EL (cell line): ENCODE measurements at regions not wholly inside any gene's neighbourhood (a gene's known extent, or its start where the extent isn't known, plus 50 kb on each side); places are given as distances from the start of the nearest gene placed in this dataset.

Experiments
- DNase-seq: peaks from one replicate; pipeline ENCODE4 v3.0.0-alpha.2; 2016

DNA sequence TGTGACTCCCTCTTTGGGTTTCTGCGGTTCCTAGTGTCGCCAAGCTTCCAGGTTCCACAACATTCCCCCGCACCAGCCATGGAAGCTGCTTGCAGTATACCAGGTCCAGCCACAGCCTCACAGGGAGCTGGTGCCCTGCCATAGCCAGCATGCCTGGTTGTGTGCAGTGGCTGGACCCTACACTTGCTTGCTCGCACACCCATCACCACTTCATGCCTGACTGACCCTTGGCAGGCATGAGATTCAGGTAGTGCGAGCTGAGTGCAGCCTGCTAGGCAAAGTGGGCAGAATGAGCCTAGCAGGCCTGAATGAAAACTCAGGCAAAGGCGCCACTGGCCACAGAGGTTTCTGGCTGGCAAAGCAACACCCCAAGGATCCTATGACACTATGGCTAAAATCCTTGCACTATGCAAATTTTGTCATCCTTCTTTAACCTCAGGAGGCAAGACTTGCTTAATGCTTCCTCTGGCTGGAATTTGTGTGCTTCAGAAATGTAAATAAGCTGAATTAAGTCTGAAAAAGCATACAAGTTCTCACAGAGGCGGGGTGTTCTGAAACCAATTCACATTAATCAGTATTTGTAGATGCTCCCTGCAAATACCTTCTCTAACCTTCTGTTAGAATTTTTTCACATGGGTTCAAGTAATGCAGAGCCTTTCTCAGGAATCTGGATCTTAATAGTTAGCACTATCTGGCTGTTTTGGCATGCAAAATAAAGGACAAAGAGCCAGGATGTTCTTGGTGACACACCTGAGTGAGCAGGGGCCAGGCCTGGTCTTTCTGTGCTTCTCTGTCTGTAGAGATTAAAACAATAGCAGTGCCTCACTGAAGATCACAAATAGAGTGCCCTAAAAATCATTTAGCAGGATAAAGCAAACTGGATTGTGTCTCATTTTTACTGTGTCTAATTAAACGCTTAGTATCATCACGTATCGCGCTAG is 256.9 kb downstream of the GPATCH2 start:
- no peak for DNase-seq

DNA sequence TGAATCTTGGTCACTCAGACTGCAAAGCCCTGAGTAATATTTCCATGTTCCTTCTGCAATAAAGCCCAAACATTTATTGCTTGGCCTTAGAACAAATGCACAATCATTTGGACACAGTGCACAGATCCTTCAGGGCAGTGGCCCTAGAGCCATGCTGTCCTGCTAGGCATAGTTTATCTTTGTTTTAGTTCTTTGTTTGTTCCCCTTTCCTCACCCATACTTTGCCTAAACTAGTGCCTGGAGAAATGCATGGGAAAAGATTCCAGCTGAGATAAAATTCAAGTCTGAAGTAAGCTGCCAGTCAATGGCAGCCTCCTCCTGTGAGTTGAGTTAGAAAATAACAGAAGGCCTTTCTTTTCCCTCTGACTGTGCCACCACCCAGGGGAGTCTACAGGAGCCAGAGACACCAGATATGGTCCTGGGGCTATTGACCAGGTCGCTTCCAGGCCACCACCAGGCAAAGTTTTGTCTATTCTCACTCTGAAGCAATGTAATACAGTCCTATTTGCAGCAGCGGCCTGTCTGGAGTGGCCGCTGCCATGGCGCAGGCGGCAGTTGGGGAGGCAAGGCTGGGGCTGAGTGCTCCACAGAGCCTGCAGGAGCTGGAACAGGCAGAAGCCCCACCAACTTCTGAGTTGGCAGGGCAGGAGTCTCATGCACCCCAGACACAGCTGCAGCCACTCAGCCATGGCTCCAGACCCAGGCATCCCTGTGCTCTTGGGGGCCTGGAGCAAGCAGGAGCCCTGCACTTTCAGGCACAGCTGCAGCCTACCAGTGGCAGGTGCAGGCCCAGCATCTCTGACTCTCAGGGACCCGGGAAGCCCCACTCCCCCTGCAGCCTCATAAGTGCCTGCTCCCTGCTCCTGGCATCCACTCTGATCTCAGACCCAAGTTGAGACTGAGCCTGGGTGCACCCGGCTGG is 258.6 kb downstream of the GPATCH2 start:
- no peak for DNase-seq

GRCh38 chr1:217370757-217371156 is 260.1 kb downstream of the GPATCH2 start:
- DNase-seq, result no peak

DNA sequence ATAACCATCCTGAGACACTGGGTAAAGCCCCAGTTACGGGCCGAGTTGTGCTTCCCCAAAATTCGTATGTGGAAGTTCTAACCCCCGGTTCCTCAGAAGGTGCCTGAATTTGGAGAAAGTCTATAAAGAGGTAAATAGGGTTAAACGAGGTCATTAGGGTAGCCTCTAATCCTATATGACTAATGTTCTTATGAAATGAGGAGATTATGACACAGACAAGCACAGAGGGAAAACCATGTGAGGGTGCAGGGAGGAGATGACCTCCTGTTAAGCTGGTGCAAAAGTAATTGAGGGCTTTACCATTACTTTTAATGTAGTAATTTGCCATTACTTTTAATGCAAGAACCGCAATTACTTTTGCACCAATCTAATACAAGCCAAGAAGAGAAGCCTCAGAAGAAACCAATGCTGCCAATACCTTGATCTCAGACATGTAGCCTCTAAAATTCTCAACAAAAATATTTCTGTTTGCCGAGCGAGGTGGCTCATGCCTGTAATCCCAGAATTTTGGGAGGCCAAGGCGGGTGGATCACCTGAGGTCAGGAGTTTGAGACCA is 260.8 kb downstream of the GPATCH2 start:
- DNase-seq, result no peak

DNA sequence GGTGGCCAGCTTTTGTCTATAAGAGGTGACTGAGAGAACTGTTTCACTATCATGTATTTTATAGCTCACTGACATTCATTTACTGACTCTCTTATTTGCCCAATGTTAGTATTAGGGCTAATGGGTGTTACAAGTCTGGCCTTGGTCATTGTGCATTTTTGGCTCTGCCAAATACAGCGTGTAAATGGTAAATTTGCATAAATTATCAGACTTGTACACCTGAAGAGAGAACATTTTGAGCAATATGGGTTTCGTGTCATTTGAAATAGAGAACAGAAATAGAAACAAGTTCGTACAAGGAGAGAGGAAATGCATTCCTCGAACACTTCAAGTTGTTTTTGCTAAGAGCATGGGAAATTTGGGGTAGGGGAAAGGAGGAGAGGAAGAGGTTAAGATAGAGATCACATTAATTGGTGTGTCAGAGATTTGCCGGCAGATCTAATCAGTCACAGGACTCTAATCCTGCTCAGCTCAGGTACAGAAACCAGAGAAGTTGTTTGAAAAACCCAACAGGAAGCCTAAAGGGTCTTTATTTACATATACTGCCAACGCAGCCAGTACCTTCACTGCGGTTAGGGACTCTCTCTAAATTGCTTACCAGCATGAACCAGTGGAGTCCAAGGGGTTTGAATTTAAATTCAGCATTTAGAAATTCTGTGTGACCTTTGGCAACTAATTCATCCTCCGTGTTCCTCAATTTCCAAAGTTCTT is 261.5 kb downstream of the GPATCH2 start:
- DNase-seq, result no peak

GRCh38 chr1:217364220-217364619 is 266.7 kb downstream of the GPATCH2 start:
- DNase-seq, result no peak

- DNase-seq, result peak; percentile 48
Measured at GRCh38 chr1:217363319-217363718, 267.6 kb downstream of the GPATCH2 start.

- no peak for DNase-seq
Measured at GRCh38 chr1:217360510-217360909, 270.4 kb downstream of the GPATCH2 start.

GRCh38 chr1:217354895-217355294 is 276.0 kb downstream of the GPATCH2 start:
- no peak for DNase-seq

DNA sequence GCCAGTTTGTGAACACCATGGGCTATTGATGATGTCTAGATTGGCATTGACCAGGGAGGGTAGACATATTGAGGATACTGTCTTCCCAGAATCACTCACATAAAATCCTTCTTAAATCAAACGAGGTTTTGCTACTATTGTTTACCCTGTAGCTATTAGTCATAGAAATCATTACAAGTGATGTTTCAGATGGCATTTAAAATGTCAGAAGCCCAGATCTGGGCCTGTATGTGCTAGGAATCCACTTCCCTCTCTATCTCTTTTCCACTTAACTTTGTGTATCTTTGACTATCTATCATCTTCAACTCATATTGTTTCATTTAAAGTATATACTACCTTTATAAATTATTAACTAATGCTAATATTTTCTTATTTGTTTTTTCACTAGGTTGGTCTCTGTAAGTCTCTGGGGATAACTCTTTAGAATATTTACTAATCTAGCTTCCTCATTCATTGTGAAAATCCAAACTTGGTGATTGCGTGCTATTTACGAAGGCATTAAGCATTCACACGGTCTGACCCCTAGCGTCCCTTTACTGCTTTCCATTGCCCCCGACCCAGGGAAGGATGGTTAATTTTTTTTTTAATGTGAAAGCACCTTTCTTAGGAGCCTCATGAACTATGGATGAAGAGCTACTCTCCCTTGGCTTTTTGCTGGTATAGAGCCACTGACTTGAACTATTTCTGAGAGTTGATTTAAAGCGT is 281.8 kb downstream of the GPATCH2 start:
- no peak for DNase-seq

DNA sequence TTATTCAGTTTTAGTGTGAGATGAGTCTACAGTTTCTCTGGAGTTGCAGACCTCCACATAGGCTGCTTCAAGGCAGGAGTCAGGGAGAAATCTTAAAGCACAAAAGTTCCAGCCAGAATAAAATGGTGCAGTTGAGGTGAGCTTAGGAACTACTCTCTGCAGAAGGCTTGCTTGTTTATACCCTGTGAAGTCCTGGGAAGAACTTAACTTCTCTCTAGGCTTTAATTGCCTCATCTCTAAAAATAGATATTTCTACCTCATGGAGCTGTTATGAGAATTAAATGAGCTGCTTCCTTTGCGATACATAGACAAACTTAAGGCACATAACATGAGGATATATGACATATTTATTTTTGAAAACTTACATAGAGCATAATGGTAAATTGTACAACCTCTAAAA is 286.2 kb downstream of the GPATCH2 start:
- no peak for DNase-seq

- no peak for DNase-seq
Measured at GRCh38 chr1:217343907-217344306, 287.0 kb downstream of the GPATCH2 start.

- no peak for DNase-seq
Measured at GRCh38 chr1:217342105-217342504, 288.8 kb downstream of the GPATCH2 start.

- no peak for DNase-seq
Measured at GRCh38 chr1:217336724-217337123, 294.2 kb downstream of the GPATCH2 start.

DNA sequence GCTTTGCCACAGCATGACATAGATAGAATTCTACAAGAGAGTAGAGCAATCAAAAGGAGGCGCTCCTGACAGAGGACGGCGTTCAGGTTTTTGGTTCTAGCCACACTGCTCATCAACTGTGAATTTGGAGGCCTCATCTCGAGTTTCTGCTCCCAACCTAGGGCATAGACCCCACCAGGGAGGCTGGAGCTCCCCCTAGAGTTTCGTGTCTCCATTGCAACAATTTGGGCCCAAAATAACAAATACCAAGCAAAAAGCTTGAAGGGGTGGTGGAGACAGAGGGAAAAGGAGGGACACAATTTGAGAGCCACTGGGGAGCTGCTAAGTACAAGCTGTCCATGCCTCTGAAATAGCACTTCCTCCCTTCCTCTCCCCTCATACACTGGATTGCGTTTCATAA is 297.0 kb downstream of the GPATCH2 start:
- DNase-seq, result peak; percentile 39

DNA sequence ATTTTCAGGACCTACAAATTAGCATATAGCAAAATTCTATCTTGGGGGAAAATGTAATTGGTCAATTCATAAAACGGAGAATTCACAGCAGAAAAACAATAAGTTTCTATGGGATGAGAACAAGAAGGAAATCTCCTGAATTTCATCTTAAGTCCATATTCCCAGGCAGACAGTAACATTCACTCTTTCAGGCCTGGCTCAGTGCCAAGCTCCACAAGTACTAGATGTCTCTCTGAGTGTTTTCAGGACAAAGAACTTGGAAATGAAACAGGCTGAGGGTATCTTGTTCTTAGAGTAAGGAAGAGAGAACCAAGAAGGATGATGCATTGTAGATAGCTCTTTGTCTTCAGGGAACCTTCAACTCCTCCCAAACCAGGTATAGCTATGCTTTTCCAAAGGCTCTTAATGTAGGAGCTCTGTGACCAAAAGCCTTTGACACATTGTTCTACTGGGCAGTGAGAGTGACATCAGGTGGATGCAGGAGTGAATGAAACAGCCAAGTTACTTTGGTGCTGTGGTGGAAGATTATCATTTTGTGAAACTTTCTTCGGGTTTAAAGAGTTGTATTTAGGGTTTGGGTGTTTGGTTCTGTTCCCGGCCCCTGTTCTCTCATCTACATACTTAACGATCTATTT is 298.3 kb downstream of the GPATCH2 start:
- no peak for DNase-seq

DNA sequence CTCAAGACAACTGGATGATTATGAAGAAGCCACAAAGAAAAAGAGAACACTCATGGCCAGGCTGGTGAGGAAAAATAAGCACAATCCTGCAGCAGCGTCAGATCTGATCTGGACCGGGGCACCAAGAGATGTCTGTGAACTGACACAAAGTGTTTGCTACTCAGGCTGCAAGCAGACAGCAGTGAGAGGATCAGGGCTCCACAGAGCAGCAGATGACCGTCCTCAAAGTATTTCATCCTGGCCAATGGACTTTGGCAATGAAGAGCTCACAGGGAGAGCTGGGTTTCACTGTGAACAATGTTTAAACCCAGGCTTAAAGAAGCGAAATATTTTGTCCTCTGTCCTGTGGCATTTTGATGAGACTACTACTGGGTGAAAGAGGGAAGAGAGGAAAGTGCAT is 299.2 kb downstream of the GPATCH2 start:
- DNase-seq, result no peak

DNA sequence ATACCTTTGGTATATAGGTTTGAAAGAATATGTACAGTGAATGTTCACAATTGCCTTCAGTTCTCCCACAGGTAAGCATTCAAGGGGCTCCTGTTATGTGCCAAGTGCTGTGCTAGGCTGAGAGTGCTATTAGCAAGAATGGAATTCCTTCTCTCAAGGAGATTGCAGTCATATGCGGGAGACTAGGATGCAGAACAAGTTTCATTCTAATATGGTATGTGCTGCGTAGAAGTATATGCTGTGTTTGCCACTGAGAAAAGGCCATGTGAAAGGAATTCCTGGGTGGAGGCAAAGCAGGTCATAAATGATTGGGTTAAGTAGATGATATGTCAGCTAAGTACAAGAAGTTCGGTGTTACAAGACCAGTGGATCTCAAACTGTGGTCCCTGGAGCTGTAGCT is 303.0 kb downstream of the GPATCH2 start:
- DNase-seq, result no peak

GRCh38 chr1:217322834-217323233 is 308.1 kb downstream of the GPATCH2 start:
- DNase-seq, result no peak

DNA sequence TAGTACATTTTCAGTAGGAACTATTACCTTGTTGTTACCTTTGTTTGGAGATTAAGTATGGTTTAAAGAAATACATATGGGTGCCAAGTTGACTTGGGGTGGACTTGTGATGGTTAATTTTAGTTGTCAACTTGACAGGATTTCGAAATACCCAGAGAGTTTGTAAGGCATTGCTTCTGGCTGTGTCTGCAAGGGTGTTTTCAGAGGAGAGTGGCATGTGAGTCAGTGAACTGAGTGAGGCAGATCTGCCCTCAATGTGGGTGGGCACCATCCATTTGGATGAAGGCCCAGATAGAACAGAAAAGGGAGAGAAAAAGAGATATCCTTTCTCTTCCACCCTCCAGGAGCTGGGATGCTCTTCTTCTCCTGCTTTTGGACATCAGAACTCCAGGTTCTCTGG is 315.5 kb downstream of the GPATCH2 start:
- peak; percentile 40 for DNase-seq

DNA sequence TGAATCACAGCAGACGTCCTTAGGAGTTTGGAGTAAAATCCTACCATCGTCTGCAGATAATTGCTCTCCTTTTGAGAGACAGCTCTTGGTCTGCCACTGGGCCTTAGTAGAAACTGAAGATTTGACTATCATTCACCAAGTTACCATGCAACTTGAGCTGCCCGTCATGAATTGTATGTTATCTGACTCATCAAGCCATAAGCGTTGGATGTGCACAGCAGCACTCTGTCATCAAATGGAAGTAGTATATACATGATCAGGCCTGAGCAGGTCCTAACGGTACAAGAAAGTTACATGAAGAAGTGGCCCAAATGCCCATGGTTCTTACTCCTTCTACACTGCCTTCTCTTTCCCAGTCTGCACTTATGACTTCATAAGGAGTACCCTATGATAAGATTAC is 317.8 kb downstream of the GPATCH2 start:
- DNase-seq, result no peak

DNA sequence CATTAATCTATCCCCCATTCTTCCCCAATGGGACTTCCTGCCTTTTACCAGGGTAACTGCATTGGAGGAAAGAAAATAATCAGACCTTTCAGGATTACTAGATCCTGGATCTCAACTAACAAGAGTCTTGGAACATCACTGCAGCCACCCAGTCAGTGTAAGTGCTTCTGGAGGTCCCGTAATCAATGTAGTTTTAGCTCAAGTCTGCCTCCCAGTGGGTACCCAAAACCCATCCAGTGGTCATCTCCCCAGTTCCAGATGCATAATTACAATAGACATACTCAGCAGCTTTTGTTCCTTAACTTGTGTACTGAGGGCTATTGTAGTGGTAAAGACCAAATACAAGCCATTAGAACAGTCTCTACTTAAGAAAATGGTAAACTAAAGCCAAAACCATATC is 319.1 kb downstream of the GPATCH2 start:
- DNase-seq, result peak; percentile 16
